ENCODE measurements at regions not wholly inside any gene's neighbourhood (a gene's known extent, or its start where the extent isn't known, plus 50 kb on each side); places are given as distances from the start of the nearest gene placed in this dataset.
"Not testable (repeated sequence)": the region's sequence is repeated elsewhere in the genome, so short reads cannot be mapped to it uniquely, and the experiment has no call there.

DNA sequence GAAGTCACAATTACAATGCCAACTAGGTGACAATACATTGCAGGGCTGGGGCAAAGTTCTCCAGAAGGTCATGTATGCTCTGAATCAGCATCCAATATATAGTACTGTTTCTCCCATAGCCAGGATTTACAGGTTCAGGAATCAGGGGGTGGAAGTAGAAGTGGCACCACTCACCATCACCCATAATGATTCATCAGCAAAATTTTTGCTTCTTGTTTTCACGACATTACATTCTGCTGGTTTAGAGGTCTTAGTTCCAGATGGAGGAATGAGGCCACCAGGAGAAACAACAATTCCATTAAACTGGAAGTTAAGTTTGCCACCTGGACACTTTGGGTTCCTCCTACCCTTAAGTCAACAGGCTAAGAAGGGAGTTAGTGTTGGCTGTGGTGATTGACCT is 505.9 kb downstream of the SLC6A15 start:
- DNase-seq (ENCODE audit: low read depth in 1 of 2, low spot score in 1 of 2), result not testable (repeated sequence)

DNA sequence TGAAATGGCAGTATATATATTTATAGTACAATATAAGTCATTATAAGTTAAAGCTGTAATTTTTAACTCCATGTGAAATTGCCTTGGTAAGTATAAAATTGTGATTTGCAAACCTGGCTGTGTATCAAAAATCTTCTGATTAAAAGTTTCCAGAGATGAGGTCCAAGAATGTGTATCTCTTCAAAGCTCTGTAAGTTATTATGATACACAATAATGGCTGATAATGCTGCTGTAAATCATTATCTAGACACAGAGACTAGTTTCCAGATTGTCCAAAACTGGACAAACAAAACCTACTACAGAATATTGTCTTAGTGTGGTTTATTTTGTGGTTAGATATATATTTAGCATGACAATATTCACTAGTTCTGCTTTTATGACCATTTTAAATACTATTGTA is 514.8 kb downstream of the SLC6A15 start:
- no peak for DNase-seq (ENCODE audit: low read depth in 1 of 2, low spot score in 1 of 2)

DNA sequence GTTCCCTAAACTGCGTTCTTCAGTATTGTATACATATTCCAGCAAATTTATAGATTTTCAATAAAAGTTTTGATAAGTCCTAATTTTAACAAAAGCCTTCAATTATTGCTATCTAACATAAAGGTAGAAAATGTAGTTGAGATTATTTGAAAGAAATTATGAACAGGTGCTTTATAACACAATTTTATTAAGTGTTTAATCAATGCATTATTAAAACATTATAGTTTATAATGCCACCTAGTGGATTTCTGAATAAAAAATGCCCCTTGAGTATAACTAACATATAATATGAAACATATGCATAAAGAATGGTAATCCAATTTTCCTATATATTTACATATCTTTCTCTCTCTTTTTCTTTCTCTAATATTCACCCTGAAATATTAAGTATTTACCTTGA is 515.3 kb downstream of the SLC6A15 start:
- DNase-seq (ENCODE audit: low read depth in 1 of 2, low spot score in 1 of 2), result no peak

DNA sequence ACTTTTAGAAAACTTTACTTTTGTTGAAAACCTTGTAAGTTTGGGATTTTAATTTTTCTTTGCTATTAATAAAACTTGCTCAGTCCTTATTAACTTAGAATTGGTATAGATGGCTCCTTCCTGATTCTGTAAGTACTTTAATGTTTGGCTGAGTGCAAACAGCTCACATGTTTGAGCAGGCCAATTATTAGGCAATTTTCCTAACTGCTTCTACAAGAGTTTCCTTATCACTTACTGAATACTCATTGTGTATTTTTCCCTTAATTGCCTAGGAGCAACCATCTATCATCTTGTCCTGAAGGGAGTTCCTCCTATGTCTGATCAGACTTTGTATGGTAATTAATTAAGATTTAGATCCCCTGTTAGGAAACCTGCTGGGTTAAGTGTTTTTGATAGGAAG is 521.4 kb downstream of the SLC6A15 start:
- DNase-seq (ENCODE audit: low read depth in 1 of 2, low spot score in 1 of 2), result not testable (repeated sequence)

DNA sequence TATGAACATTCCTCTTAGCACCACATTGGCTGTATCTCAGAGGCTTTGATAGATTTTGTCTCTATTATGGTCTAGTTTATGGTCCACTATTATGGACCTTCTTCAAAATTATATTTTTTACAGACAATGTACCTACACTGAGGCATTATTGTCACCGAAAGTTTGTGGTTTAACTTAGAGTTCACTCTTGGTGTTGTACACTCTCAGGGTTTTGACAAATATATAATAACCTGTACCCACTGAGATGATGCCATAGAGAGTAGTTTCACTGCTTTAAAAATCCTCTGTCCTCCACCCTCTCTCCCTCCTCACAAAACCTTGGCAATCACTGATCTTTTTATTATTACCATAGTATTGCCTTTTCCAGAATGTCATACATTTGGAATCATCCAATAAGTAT is 528.2 kb downstream of the SLC6A15 start:
- no peak for DNase-seq (ENCODE audit: low read depth in 1 of 2, low spot score in 1 of 2)

DNA sequence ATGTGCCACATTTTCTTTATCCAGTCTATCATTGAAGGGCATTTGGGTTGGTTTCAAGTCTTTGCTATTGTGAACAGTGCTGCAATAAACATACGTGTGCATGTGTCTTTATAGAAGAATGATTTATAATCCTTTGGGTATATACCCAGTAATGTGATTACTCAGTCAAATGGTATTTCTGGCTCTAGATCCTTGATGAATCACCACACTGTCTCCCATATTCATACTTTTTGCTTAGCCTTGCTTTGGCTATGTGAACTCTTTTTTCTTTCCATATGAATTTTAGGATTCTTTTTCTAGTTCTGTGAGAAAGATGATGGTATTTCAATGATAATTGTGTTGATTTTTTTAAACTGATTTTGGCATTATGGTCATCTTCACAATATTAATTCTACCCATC is 530.1 kb downstream of the SLC6A15 start:
- DNase-seq (ENCODE audit: low read depth in 1 of 2, low spot score in 1 of 2), result not testable (repeated sequence)

DNA sequence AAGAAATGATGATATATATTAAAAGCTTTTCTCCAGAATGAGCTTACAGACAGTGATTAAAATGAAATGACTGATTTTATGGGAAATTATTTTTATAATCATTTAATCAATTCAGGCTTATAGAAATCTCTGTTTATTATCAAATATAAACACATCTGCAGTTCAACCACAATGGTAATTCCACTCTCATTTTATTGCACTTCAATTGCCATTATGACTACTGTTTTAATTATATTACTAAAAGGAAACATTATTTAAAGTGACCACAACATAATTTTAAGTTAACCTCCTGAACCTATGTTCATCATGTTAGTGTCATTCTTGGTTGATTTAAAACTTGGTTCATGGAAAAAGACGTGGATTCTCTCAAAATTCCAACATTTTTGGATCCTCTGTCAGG is 536.3 kb downstream of the SLC6A15 start:
- no peak for DNase-seq (ENCODE audit: low read depth in 1 of 2, low spot score in 1 of 2)

DNA sequence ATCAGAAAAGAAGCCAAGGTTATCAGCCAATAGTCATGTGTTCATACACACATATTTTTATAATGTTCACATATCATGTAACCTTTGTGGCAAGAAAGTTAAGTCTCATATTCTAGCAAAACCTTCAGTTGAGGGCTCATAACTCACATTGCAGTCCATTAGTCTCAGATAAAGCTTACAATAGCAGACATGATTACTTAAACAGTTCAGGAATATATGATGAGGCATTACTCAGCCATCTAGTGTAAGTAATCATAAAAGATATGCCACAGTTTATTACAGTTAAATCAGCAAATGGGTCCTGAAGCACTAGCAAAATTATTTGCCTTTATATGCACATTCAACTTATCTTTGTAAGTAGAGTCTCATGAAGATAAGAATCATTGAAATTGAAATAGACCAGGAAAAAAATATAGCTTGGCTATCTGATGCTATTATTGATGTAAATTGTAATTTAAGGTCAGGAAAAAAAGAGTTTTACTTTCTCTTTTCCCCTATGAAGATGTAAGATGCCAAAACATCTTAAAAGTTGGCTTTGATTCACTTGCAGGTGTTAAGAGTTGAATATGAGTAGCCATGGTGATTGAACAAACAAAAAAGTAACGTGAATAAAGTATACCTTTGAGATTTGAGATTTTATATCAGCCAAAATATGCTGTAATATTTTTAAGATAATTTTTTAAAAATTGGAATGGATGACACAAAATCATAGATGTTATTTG is 537.0 kb downstream of the SLC6A15 start:
- no peak for DNase-seq (ENCODE audit: low read depth in 1 of 2, low spot score in 1 of 2)

DNA sequence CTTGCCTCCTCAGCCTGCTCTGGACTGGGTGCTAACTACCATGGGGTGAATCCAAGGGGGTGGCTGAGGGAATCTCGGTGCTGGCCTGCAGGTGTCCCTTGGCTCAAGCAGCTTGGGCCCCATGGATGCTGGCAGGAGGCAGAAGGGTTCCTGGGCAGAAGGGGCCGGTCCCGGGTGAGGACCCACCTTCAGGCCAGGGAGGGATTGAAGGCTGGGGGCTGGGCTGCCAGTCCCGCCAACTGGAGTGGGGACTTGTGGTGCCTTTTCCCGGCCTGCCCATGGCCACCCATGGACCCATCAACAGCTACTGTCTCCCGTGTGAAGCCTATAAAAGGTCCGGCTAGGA is 550.1 kb downstream of the SLC6A15 start:
- DNase-seq (ENCODE audit: low read depth in 1 of 2, low spot score in 1 of 2), result no peak

DNA sequence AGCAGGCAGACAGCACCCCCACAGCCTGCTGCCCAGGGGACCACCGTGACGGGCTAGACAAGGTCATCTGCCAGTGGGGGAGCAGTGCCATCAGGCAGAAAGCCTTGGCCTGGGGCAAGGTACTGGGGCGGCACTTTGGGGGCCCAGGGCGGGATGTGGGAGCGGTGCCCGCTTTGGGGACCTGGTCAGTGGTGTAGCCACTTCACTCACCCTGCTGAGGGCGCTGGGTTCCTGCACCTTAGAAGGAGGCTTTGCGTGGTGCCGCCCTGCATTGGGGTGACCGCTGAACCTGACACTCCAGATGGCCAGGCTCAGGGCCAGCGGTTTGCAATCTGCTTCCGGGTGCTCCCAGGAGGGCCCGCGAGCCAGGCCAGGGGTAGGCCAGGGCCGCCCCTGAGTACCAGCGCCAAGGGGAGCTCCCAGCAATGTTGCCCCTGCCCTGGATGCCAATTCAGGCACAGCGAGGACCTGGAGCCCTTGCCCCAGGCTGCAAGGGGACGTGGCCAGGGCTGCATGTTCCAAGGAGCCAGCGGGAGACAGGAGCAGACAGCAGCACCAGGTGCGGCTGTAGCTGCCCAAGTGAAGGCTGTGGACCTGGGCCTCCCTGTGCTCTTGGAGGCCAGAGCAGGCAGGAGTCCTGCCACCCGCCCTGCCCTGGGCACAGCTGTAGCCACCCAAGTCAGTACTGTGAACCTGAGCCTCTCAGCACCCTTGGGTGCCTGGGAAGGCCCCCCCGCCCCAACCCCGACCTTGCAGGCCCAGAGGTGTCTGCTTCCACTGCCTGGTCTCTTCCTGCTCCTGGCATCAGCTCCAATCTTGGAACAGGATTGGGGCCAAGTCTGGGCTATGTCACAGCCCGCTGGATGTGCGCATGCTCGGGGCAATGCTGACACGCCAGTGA is 550.7 kb downstream of the SLC6A15 start:
- DNase-seq (ENCODE audit: low read depth in 1 of 2, low spot score in 1 of 2), result no peak

DNA sequence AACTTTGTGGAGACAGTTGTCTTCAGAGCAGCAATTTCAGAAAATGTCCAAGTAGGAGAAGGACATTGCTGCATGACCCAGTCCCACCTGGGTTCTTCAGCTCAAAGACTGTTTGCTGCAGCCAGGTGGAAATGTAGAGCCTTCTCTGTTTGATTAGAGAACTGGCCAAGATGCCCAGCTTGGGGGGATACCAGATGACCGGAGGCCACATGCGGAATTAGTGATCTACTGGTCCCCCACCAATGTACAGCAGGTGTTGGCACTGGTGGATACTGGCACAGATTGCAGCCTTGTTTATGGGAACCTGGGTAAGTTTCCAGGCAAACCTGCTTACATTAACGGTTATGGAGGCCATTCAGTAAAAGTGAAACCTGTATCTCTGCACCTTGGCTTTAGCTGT is 555.3 kb downstream of the SLC6A15 start:
- DNase-seq (ENCODE audit: low read depth in 1 of 2, low spot score in 1 of 2), result no peak

DNA sequence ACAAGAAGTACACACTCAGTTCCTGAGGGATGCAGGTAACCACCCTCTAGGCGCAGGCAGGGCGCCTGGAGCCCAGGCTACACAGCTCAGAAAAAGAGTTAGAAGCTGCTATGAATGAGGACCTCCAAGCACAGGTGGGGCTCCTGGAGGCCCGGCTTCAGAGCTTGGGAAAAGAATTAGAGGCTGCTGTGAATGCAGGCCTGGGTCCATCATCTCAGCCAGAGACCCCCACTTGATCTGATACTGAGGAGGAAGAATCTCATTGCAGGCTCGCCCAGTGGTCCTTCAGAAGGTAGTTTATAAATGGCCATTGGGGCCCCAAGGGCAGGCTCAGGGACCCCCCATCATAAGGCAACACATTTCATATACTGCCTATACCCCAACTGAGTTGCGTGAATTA is 556.4 kb downstream of the SLC6A15 start:
- no peak for DNase-seq (ENCODE audit: low read depth in 1 of 2, low spot score in 1 of 2)

DNA sequence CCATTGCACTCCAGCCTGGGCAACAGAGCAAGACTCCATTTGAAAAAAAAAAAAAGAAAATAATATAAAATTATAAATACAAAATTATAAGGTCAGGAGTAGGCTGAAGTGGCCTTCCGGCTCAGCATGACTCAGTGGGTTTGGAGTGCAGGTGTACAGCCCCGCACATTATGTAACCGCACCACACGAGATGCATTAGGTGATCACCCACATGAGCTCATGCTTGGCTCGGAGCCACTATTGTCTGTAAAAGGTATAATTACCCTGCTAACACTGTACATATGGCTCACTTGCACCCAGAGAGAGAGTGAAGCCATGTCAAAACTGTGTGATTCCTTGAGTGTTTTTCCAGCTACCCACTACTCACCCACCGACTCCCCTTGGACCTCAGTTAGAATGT is 557.0 kb downstream of the SLC6A15 start:
- no peak for DNase-seq (ENCODE audit: low read depth in 1 of 2, low spot score in 1 of 2)

DNA sequence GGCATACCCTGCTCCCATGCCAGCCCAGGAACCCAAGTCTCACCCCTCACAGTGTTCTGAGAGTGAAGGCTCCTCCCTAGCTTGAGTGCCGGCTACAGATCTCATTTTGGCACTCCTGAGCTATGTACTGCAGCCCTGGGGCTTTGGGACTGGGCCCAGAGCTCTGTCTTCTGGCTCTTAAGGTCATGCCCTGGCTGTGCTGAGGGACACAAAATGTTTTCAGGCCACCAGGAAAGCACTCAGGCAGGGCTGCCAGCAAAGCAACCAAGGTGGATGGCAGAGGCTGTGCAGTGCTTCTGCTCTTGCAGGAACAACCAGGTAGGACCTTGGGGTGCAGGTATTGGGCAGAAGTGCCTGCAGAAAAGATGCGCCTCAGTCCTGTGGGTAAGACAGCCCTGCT is 564.0 kb downstream of the SLC6A15 start:
- no peak for DNase-seq (ENCODE audit: low read depth in 1 of 2, low spot score in 1 of 2)

DNA sequence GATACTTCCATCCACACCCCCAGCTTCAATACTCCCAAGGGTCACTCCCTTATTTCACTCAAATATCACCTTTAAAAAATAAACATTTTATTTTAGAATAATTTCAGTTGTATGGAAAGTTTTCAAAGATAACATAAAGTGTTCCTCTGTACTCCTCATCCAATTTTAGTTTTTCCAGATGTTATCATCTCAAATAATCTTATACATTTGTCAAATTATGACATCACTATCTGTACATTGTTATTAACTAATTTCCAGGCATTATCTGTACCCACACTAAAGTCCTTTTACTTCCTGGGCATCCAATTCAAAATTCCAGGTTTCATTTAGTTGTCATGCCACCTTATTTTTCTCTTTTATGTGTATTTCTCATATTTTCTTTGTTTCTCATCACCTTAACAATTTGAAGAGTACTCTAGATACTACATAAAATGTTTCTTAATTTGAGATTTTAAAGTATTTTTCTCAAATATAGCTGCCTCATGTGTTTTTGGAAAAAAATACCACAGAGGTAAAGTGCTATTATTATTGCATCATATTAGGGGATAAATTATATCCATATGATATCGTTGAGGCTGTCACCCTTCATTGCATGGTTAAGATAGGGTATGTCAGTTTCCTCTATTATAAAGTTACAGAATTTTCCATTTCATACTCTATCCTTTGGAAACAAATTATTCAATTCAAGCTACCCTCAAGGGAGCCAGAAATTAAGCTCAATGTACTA is 571.0 kb downstream of the SLC6A15 start:
- no peak for DNase-seq (ENCODE audit: low read depth in 1 of 2, low spot score in 1 of 2)

DNA sequence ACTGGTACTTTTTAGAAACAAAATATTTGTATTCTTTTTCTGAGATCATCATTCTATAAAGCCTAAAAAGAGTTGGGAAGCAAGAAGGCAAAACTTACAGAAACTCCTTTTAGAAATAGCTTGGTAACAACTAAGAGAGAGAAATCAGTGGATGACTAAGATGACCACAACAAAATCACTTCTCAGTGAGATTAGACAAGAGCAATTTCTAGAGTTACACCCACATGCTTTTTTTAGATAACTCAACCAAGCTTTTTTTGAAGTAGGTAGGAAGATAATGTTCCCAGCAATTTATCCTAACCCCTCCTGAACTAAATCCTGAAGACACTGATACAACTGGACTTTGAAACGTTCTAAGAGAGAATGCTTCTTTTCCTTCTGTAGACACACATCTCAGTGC is 576.4 kb downstream of the SLC6A15 start:
- DNase-seq (ENCODE audit: low read depth in 1 of 2, low spot score in 1 of 2), result no peak

DNA sequence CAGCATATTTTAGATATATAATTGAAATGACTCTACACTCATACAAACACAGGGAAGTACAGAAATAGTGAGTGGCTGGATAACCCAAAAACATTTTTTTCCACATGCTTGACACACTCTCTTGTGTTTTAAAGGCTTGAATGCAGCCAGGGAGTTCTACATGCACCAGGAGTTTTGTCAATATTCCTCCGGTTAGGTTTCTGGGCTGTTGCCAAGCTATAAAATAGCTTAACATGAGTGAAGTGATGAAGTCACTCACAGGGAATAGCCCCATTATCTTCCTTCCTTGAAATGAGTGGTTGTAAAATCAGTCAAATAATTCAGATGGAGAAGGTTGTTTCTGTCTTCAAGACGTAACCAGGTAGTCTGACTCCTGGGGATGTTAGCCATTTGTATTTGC is 582.7 kb downstream of the SLC6A15 start:
- no peak for DNase-seq (ENCODE audit: low read depth in 1 of 2, low spot score in 1 of 2)

DNA sequence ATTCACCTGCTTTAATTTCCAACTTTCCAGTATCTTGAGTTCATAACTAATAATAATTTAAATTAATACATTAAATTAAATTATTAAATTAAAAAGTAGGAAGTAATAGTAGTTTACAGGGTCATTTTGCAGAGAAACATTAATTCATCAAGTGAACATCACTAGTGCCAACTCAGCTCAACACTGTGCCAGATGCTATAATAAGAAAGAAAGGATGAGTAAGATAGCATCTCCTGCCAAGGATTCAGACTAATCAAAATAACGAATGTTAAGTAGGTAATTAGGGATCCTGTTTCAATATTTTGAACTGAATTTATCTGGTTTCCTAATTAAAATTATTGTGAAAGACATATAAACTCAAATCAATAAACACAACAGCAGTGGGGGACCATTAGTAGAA is 596.7 kb downstream of the SLC6A15 start:
- no peak for DNase-seq (ENCODE audit: low read depth in 1 of 2, low spot score in 1 of 2)

DNA sequence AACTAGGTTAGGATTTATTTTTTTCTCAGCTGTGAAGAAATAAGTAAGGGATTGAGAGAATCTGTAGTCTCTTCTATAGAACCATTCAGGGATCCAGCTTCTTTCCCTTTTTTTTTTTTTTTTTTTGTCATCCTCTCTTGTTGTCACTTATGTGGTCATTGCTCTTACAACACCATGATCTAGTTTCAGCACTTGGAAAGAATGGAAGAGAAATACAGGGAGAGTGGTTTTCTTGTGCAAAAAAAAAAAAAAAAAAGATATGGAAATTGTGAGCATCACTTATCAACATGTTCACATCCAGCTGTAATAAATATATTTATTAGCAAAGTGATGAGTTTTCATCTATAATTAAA is 599.3 kb downstream of the SLC6A15 start:
- no peak for DNase-seq (ENCODE audit: low read depth in 1 of 2, low spot score in 1 of 2)

DNA sequence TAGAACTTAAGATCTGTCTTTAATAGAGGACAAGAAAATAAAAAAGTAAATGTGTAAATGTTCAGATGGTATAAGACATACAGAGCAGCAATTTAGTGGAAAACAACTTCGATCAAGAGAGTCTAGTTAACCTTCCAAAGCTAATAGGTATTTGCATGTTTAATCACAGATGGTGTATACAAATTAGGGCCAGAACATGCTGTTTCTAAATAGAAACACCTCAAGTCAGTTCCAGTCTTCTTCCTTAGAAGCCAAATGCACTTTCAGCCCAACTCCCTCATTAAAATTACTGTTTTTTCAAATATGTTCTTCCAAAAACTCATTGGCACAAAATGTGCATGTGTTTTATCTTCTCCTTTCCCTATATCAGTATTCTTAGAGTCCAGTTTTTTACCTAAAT is 604.4 kb downstream of the SLC6A15 start:
- no peak for DNase-seq (ENCODE audit: low read depth in 1 of 2, low spot score in 1 of 2)

DNA sequence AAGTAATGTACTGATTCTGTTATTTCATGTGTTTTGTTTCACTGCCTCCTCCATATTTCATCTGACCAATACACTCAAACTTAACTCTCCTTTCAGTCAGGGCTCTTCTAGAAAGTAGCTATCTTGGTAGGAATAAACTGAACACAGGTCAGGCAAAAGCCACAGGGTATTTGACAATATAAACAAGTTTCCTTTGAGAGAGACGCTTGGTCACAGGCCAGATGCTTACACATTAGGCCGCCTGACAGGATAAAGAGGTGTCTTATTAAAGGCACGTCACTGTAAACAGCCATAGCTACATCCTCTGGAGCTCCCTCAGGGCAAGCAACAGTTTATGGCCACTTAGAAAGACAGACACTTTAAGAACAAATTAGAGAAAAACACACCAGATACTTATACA is 607.5 kb downstream of the SLC6A15 start:
- DNase-seq (ENCODE audit: low read depth in 1 of 2, low spot score in 1 of 2), result no peak

DNA sequence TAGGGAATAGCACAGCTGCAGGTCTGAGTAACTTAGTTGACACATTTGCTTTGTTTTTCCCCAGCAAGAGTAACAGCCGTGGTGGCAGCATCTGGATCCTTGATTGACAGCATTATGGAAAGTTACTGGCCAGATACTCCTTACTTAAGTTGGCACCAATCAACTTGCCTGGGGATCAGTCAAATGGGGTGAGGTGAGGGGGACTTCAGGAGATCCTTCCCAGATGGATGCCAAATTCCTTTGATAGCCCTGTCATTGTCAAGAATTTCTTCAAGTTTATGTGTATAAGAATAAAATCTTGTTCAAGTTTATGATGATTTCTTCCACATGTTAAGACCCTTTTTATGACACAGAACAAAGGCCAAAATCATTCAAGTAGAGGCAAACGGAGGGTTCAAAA is 618.4 kb downstream of the SLC6A15 start:
- no peak for DNase-seq (ENCODE audit: low read depth in 1 of 2, low spot score in 1 of 2)
